ENCODE measurements at regions not wholly inside any gene's neighbourhood (a gene's known extent, or its start where the extent isn't known, plus 50 kb on each side); places are given as distances from the start of the nearest gene placed in this dataset.
A peak's percentile ranks its signal among the peaks of the same experiment; 100 is the strongest.

DNA sequence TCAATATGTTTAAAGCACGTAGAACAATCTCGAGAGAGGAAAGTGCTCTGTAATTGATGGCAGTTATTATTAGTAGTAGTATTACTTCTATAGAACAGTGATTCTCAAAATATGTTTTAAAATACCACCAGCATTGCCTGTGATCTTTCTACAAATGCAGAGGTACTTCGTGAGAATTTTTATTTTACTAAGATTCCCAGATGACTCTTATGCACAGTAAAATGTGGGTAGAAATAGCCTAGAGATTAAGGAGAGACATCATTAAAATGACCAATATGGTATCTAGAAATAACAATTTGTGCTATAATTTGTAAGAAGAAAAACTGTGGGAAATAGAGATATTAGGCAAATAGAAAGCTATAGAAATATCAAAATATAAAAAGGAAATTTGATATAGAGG is 157.9 kb downstream of the SUCNR1 start:
- no peaks in the 10 kb centered on the region for H3K36me3 ChIP-seq (ENCODE audit: control insufficient read depth, insufficient read depth, low read length)
- no CpG with 5 or more reads among the region's 3 CpGs for WGBS (ENCODE audit: insufficient coverage)
- H3K27ac ChIP-seq (ENCODE audit: low read length) = no peak overlapping the region
- no peaks in the 10 kb centered on the region for H3K4me1 ChIP-seq (ENCODE audit: control insufficient read depth, insufficient read depth, low read length)
- DNase-seq = no peak
- no peak overlapping the region for H3K4me3 ChIP-seq (ENCODE audit: low read length)
- H3K27me3 ChIP-seq (ENCODE audit: control insufficient read depth, insufficient read depth, low read length) = no peaks in the 10 kb centered on the region
- H3K9me3 ChIP-seq (replicated peaks; ENCODE audit: control insufficient read depth, low read depth, low read length) = peaks cover 2% of the 10 kb centered on the region

DNA sequence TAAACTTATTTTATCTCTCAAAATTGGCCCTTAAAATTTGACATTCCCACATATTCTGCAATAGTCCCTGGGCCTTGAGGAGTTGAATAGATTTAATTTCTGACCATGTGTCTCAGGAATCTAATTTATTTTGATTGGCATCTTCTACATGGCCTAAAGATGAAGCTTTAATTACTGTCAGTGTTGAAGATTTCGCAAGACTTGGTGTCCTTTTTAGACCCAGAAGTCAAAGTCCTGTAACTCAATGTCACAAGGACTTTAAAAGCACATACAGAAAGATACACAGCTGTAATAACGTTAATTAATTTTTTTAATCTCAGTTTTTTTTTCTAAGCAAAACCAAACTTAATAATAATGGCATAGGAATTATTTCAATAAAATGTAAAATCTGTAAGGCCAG is 163.9 kb downstream of the SUCNR1 start:
- no peak for DNase-seq
- no CpG with 5 or more reads among the region's 2 CpGs for WGBS (ENCODE audit: insufficient coverage)
- Histone ChIP-seq H3K4me3 (ENCODE audit: low read length) (no peak overlapping the region), H3K9me3 (replicated peaks; ENCODE audit: control insufficient read depth, low read depth, low read length) (peaks cover 4% of the 10 kb centered on the region), H3K36me3 (ENCODE audit: control insufficient read depth, insufficient read depth, low read length) (no peaks in the 10 kb centered on the region), H3K27ac (ENCODE audit: low read length) (no peak overlapping the region), H3K4me1 (ENCODE audit: control insufficient read depth, insufficient read depth, low read length) (no peaks in the 10 kb centered on the region), H3K27me3 (ENCODE audit: control insufficient read depth, insufficient read depth, low read length) (no peaks in the 10 kb centered on the region)

DNA sequence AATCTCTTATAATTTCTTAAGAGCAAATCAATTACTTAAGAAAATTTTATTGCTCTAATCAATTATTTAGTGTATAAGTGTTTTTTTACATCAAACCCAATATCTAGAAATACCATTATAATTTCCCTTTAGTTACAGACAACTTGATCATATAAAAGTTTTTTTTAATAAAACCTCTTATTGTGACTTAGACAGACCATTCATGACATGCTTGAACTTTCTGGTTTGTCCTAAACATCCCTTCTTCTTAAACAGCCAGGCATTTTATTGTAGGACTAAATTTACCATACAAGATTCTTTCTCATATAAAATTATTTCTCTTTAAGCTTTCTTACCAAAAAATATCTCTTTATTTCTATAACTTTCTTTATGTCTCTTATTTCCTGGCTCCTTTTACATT is 164.5 kb downstream of the SUCNR1 start:
- no peak overlapping the region for H3K4me3 ChIP-seq (ENCODE audit: low read length)
- H3K4me1 ChIP-seq (ENCODE audit: control insufficient read depth, insufficient read depth, low read length) = no peaks in the 10 kb centered on the region
- no peak overlapping the region for H3K27ac ChIP-seq (ENCODE audit: low read length)
- DNase-seq = no peak
- peaks cover 4% of the 10 kb centered on the region for H3K9me3 ChIP-seq (replicated peaks; ENCODE audit: control insufficient read depth, low read depth, low read length)
- H3K36me3 ChIP-seq (ENCODE audit: control insufficient read depth, insufficient read depth, low read length) = no peaks in the 10 kb centered on the region
- H3K27me3 ChIP-seq (ENCODE audit: control insufficient read depth, insufficient read depth, low read length) = no peaks in the 10 kb centered on the region

DNA sequence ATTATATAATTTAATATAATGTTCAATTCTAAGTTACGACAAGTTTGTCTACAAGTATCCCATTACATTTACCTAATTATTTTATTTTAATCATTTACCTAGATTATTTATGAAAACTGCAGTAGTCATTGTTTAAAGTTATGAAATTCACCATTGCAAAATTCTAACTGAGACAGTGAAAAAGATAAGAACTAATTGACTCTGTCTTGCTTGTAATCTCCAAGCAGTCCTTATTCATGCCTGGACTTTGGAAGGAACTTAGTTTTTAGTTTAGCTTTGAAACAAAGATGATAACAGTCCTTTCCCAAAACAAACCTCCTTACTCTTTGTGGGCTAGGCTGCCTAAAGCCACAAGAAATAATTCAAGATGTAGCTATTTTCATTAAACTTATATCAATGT is 165.0 kb downstream of the SUCNR1 start:
- DNase-seq = no peak
- H3K4me1 ChIP-seq (ENCODE audit: control insufficient read depth, insufficient read depth, low read length) = no peaks in the 10 kb centered on the region
- WGBS (ENCODE audit: insufficient coverage) = no CpG with 5 or more reads among the region's 1 CpG
- no peaks in the 10 kb centered on the region for H3K27me3 ChIP-seq (ENCODE audit: control insufficient read depth, insufficient read depth, low read length)
- no peaks in the 10 kb centered on the region for H3K36me3 ChIP-seq (ENCODE audit: control insufficient read depth, insufficient read depth, low read length)
- H3K27ac ChIP-seq (ENCODE audit: low read length) = no peak overlapping the region
- H3K9me3 ChIP-seq (replicated peaks; ENCODE audit: control insufficient read depth, low read depth, low read length) = peaks cover 4% of the 10 kb centered on the region
- no peak overlapping the region for H3K4me3 ChIP-seq (ENCODE audit: low read length)

DNA sequence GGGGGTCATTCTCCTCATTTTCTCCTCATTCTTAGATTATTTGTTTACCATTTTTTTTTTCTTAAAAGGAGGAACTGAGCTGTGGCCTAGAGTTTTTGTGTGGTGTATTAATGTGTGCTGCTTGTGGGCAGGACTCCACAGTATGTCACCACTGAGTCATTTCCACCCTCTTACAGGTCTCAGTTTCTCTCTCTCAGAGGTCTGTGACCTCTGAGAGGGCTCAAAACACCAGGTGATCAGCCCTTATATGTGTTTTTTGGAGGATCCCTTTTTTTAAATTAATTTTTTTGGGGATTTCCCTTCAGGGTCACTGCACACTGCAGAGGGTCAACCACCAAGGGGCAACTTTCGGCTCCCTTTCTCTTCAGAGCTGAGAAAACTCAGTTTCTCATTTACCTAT is 166.4 kb downstream of the SUCNR1 start:
- Histone ChIP-seq H3K27me3 (ENCODE audit: control insufficient read depth, insufficient read depth, low read length) (no peaks in the 10 kb centered on the region), H3K4me3 (ENCODE audit: low read length) (no peak overlapping the region), H3K9me3 (replicated peaks; ENCODE audit: control insufficient read depth, low read depth, low read length) (peaks cover 4% of the 10 kb centered on the region), H3K36me3 (ENCODE audit: control insufficient read depth, insufficient read depth, low read length) (no peaks in the 10 kb centered on the region), H3K27ac (ENCODE audit: low read length) (no peak overlapping the region), H3K4me1 (ENCODE audit: control insufficient read depth, insufficient read depth, low read length) (no peaks in the 10 kb centered on the region)
- DNase-seq = no peak
- WGBS (ENCODE audit: insufficient coverage) = no CpG with 5 or more reads among the region's 1 CpG

DNA sequence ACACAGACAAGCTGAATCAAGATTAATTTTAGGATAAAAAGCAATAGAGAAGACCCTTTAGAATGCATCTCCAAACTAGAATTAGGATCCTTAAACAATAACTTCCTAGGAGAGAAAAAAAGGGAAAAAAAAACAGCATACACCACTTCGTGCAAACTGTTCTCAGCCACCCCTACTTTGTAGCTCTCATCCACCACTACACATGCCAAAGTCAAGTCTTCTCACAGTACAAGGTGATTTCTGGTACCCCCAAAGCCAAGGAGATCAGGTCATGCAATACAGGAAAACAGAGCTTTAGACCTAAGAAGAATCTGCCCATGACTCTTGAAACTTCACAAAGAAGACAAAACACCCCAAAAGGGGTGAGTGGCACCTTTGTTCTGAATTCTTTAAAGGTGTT is 166.9 kb downstream of the SUCNR1 start:
- WGBS (ENCODE audit: insufficient coverage) = no CpG with 5 or more reads among the region's 1 CpG
- Histone ChIP-seq H3K4me1 (ENCODE audit: control insufficient read depth, insufficient read depth, low read length) (no peaks in the 10 kb centered on the region), H3K27me3 (ENCODE audit: control insufficient read depth, insufficient read depth, low read length) (no peaks in the 10 kb centered on the region), H3K9me3 (replicated peaks; ENCODE audit: control insufficient read depth, low read depth, low read length) (peaks cover 4% of the 10 kb centered on the region), H3K4me3 (ENCODE audit: low read length) (no peak overlapping the region), H3K27ac (ENCODE audit: low read length) (no peak overlapping the region), H3K36me3 (ENCODE audit: control insufficient read depth, insufficient read depth, low read length) (no peaks in the 10 kb centered on the region)
- DNase-seq = no peak

DNA sequence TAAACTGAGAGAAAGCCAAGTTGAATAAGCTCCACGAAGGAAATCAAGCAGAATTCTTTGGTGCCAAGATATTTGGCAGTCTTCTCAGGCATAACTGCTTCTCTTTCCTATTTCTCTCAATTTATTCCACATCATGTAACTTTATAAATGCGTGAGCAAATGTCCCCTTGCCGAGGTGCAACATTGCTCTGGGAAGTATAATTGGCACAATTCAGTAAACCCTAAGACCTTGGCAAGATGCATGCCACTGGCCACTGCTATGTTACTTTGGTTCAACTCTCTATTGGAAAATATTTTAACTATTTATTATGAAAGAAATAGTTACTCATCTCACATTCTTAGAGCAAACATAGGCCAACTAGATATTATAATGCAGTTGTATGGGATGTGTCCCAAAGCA is 170.2 kb downstream of the SUCNR1 start:
- H3K9me3 ChIP-seq (replicated peaks; ENCODE audit: control insufficient read depth, low read depth, low read length) = no peaks in the 10 kb centered on the region
- no peak overlapping the region for H3K27ac ChIP-seq (ENCODE audit: low read length)
- no peaks in the 10 kb centered on the region for H3K4me1 ChIP-seq (ENCODE audit: control insufficient read depth, insufficient read depth, low read length)
- no peak overlapping the region for H3K4me3 ChIP-seq (ENCODE audit: low read length)
- H3K27me3 ChIP-seq (ENCODE audit: control insufficient read depth, insufficient read depth, low read length) = no peaks in the 10 kb centered on the region
- H3K36me3 ChIP-seq (ENCODE audit: control insufficient read depth, insufficient read depth, low read length) = no peaks in the 10 kb centered on the region
- DNase-seq = no peak
- no CpG with 5 or more reads among the region's 3 CpGs for WGBS (ENCODE audit: insufficient coverage)

DNA sequence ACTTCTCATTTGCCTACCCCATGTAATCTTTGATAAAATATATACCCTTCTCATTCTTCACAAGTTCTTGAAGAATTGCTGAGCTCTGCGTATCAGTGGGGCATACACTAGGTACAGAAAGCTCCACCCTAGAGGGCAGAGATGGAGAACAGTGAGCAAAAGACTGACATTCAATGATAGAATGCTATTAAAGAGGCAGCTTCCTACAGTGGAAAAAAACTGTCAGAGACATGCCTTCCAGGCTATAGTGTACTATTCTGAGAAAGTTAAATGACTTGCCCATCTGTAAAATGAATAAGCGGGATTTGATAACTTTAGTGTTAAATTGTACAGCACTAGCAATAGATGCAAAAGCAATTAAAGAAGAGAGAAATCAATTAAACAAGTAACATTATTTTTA is 172.8 kb downstream of the SUCNR1 start:
- Histone ChIP-seq H3K4me1 (ENCODE audit: control insufficient read depth, insufficient read depth, low read length) (no peaks in the 10 kb centered on the region), H3K9me3 (replicated peaks; ENCODE audit: control insufficient read depth, low read depth, low read length) (no peaks in the 10 kb centered on the region), H3K27ac (ENCODE audit: low read length) (no peak overlapping the region), H3K4me3 (ENCODE audit: low read length) (no peak overlapping the region), H3K27me3 (ENCODE audit: control insufficient read depth, insufficient read depth, low read length) (no peaks in the 10 kb centered on the region), H3K36me3 (ENCODE audit: control insufficient read depth, insufficient read depth, low read length) (no peaks in the 10 kb centered on the region)
- peak; percentile 30 for DNase-seq
- no CpG with 5 or more reads among the region's 2 CpGs for WGBS (ENCODE audit: insufficient coverage)

DNA sequence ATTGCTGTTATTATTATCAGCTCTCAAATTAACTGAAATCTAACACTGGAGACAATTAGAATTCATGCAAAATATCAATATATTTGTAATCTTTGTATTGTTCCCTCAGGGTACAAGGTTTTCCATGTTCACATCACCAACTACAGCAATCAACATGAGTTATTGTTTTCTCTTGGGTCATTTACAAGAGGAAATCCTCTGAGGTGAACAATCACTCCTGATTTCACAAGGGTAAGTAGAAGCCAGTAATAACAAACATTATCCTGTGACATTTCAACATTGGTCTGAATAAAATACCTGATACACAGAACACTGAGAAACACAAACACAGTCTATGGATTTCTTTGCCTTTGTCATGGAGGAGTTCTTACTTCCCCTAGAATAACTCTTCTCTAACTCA is 174.0 kb downstream of the SUCNR1 start:
- Histone ChIP-seq H3K36me3 (ENCODE audit: control insufficient read depth, insufficient read depth, low read length) (no peaks in the 10 kb centered on the region), H3K4me3 (ENCODE audit: low read length) (no peak overlapping the region), H3K9me3 (replicated peaks; ENCODE audit: control insufficient read depth, low read depth, low read length) (no peaks in the 10 kb centered on the region), H3K27ac (ENCODE audit: low read length) (no peak overlapping the region), H3K27me3 (ENCODE audit: control insufficient read depth, insufficient read depth, low read length) (no peaks in the 10 kb centered on the region), H3K4me1 (ENCODE audit: control insufficient read depth, insufficient read depth, low read length) (no peaks in the 10 kb centered on the region)
- peak; percentile 16 for DNase-seq

DNA sequence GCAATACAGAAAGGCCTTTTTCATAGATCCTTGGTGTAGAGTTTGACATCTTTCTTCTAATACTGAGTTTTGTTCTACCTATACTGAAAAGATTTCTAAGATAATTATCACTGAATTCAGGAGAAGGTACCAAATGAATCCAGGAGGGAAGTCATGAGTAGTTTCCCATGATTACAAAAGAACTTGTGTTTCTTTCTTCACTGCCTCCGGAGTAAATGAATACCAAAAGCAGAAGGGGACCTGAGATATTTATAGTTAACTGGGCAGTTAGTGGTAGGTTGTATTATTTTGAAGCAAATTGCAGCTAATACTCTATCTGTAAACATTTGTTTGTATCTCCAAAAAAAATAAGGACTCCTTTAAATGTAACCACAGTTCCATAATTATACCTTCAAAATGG is 175.4 kb downstream of the SUCNR1 start:
- no peak overlapping the region for H3K4me3 ChIP-seq (ENCODE audit: low read length)
- H3K9me3 ChIP-seq (replicated peaks; ENCODE audit: control insufficient read depth, low read depth, low read length) = no peaks in the 10 kb centered on the region
- DNase-seq = no peak
- no peak overlapping the region for H3K27ac ChIP-seq (ENCODE audit: low read length)
- no peaks in the 10 kb centered on the region for H3K27me3 ChIP-seq (ENCODE audit: control insufficient read depth, insufficient read depth, low read length)
- no peaks in the 10 kb centered on the region for H3K36me3 ChIP-seq (ENCODE audit: control insufficient read depth, insufficient read depth, low read length)
- no peaks in the 10 kb centered on the region for H3K4me1 ChIP-seq (ENCODE audit: control insufficient read depth, insufficient read depth, low read length)
- no CpG with 5 or more reads among the region's 1 CpG for whole genome bisulfite sequencing (ENCODE audit: insufficient coverage)

DNA sequence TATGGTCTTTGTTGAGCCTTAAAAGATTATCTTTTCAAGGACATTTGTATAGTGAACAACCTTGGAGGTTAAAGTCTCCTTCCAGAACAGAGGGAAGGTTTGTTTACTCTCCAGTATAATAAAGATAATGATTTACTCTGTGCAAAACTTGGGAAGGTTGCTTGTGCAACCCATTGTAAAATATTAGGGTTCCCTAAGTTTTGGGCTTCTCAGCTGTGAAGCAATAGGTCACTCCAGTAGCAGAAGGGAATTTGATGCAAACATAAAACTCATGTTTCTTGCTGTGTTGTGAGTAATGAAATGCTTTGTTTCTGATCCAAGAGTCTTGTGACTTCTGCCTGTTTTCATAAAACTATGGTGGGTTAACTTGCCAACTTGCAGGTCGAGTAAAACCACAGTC is 177.5 kb downstream of the SUCNR1 start:
- Histone ChIP-seq H3K9me3 (replicated peaks; ENCODE audit: control insufficient read depth, low read depth, low read length) (no peaks in the 10 kb centered on the region), H3K4me3 (ENCODE audit: low read length) (no peak overlapping the region), H3K27ac (ENCODE audit: low read length) (no peak overlapping the region), H3K36me3 (ENCODE audit: control insufficient read depth, insufficient read depth, low read length) (no peaks in the 10 kb centered on the region), H3K4me1 (ENCODE audit: control insufficient read depth, insufficient read depth, low read length) (no peaks in the 10 kb centered on the region), H3K27me3 (ENCODE audit: control insufficient read depth, insufficient read depth, low read length) (no peaks in the 10 kb centered on the region)
- WGBS (ENCODE audit: insufficient coverage) = no CpG with 5 or more reads among the region's 1 CpG
- no peak for DNase-seq
